B cell (primary cell): ENCODE measurements at regions not wholly inside any gene's neighbourhood (a gene's known extent, or its start where the extent isn't known, plus 50 kb on each side); places are given as distances from the start of the nearest gene placed in this dataset.
"Not testable (repeated sequence)": the region's sequence is repeated elsewhere in the genome, so short reads cannot be mapped to it uniquely, and the experiment has no call there.

Source experiments
- ATAC-seq: fragments of 200-7000 bp; cut with Tn5 transposase; one replicate; pipeline ENCODE4 v1.10.0; 2021; ENCODE audit warnings: low read depth, mild to moderate bottlenecking, moderate number of reproducible peaks, moderate library complexity
- CTCF ChIA-PET: fragments of 350-600 bp; sonication (Branson Sonifier 250); formaldehyde crosslinking; loops from one replicate; lab custom pipeline; 2021; ENCODE audit warnings: antibody characterized with exemption, inconsistent platforms; lab: Charles Lee
- POLR2A ChIA-PET: fragments of 350-600 bp; sonication (Branson Sonifier 250); formaldehyde crosslinking; loops from one replicate; lab custom pipeline; 2021; ENCODE audit warnings: antibody characterized with exemption; lab: Charles Lee
- DNase-seq: peaks from one replicate; pipeline ENCODE4 v3.0.0; 2013
- H2AFZ ChIP-seq: 2 replicates; pipeline ENCODE4 v1.6.1; 2012; ENCODE audit warnings: mild to moderate bottlenecking, low read depth, low read length; ENCODE audit not compliant: insufficient read depth, poor library complexity, severe bottlenecking
- H3K27ac ChIP-seq, 2 donors: 1 replicate in 1 of 2; 2 replicates in 1 of 2; pipeline ENCODE4 v1.5.1; 2012 to 2013; ENCODE audit warnings: low read length in 2 of 2, mild to moderate bottlenecking in 2 of 2, moderate library complexity in 1 of 2
- H3K27me3 ChIP-seq, 4 experiments: fragments of 200-600 bp in 1 of 4; sonication (generic) in 1 of 4; replicated peaks in 1 of 4; 1 replicate in 2 of 4; 2 replicates in 2 of 4; pipeline versions ENCODE4 v1.6.1 to v1.7.0; 2013 to 2016; ENCODE audit warnings: low read length in 3 of 4, mild to moderate bottlenecking in 2 of 4, mixed read lengths in 1 of 4, moderate library complexity in 1 of 4; ENCODE audit not compliant: insufficient read depth in 4 of 4, control insufficient read depth in 3 of 4; ENCODE audit errors: control extremely low read depth in 1 of 4
- H3K36me3 ChIP-seq, 2 experiments: replicated peaks in 1 of 2; 1 replicate in 1 of 2; 2 replicates in 1 of 2; pipeline versions ENCODE4 v1.6.1 to v1.7.1; 2013; ENCODE audit warnings: low read length in 1 of 2; ENCODE audit not compliant: insufficient read depth in 2 of 2, control insufficient read depth in 1 of 2; ENCODE audit errors: control extremely low read depth in 1 of 2, extremely low read depth in 1 of 2
- H3K4me1 ChIP-seq, 2 donors: fragments of 200-600 bp in 1 of 2; sonication (generic) in 1 of 2; 1 replicate in 1 of 2; 2 replicates in 1 of 2; pipeline versions ENCODE4 v1.5.1 to v1.6.1; 2013 to 2017; ENCODE audit warnings: low read length in 2 of 2; ENCODE audit not compliant: control insufficient read depth in 2 of 2, insufficient read depth in 2 of 2
- H3K4me2 ChIP-seq: replicated peaks from 2 replicates; pipeline ENCODE3; 2012; ENCODE audit warnings: mild to moderate bottlenecking, low read depth, low read length; ENCODE audit not compliant: poor library complexity, severe bottlenecking
- H3K4me3 ChIP-seq, 5 experiments: fragments of 200-600 bp in 1 of 5; sonication (generic) in 1 of 5; 1 replicate in 3 of 5; 2 replicates in 2 of 5; pipeline versions ENCODE4 v1.5.1 to v1.7.0; 2011 to 2016; ENCODE audit warnings: low read length in 4 of 5, mild to moderate bottlenecking in 4 of 5, low read depth in 2 of 5, control low read depth in 1 of 5, moderate library complexity in 1 of 5; ENCODE audit not compliant: insufficient read depth in 1 of 5; ENCODE audit errors: control extremely low read depth in 1 of 5, extremely low read depth in 1 of 5
- H3K79me2 ChIP-seq: fragments of 200-600 bp; sonication (generic); one replicate; pipeline ENCODE4 v1.6.0; 2016; ENCODE audit warnings: low read length; ENCODE audit not compliant: control insufficient read depth, insufficient read depth
- H3K9ac ChIP-seq: fragments of 200-600 bp; sonication (generic); 2 replicates; pipeline ENCODE4 v1.6.1; 2017; ENCODE audit warnings: mild to moderate bottlenecking, low read length, moderate library complexity
- H3K9me3 ChIP-seq, 3 donors: one replicate each; pipeline versions ENCODE4 v1.6.1 to v1.7.1; 2013; ENCODE audit warnings: low read length in 2 of 3; ENCODE audit not compliant: control insufficient read depth in 2 of 3, insufficient read depth in 1 of 3; ENCODE audit errors: control extremely low read depth in 1 of 3
- H4K20me1 ChIP-seq: 2 replicates; pipeline ENCODE4 v1.6.0; 2012; ENCODE audit warnings: mild to moderate bottlenecking, low read length; ENCODE audit not compliant: insufficient read depth, control insufficient read depth, poor library complexity, severe bottlenecking
- H3K27ac Mint-ChIP-seq: one replicate; pipeline ENCODE4 v1.8.0; 2021; ENCODE audit warnings: mixed read lengths
- H3K27me3 Mint-ChIP-seq: one replicate; pipeline ENCODE4 v1.8.0; 2021; ENCODE audit warnings: mixed read lengths
- H3K4me1 Mint-ChIP-seq: one replicate; pipeline ENCODE4 v1.8.0; 2021; ENCODE audit warnings: mixed read lengths
- H3K4me3 Mint-ChIP-seq: one replicate; pipeline ENCODE4 v1.8.0; 2021; ENCODE audit warnings: mixed read lengths
- H3K9me3 Mint-ChIP-seq: one replicate; pipeline ENCODE4 v1.8.0; 2022; ENCODE audit warnings: mixed read lengths; ENCODE audit not compliant: insufficient read depth
- WGBS: methylation state at CpG from one replicate; pipeline ENCODE4 v1.1.5; 2013; ENCODE audit warnings: missing lambda C conversion rate; ENCODE audit not compliant: insufficient coverage; 5-methylcytosine and 5-hydroxymethylcytosine counted together
- intact Hi-C: fragments of 100-400 bp; cut with micrococcal nuclease; formaldehyde crosslinking; loops from one replicate; pipeline ENCODE4 v1.10.0; 2022

DNA sequence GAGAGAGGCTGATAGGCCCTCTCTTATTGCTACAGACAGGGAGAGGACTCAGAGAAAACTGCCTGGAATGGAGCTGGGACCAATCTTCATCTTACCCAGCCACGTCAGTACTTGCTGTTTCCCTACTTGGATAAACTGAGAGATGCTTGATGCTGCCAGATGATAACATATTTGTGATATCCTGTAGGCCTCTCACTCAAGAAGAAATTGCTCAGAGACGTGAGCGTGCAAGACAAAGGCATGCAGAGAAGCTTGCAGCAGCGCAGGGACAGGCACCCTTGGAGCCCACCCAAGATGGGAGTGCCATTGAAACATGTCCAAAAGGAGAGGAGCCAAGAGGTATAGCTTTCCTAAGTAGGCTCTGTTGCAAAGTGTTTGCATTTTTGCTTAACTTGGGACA lies 114.7 kb upstream of the GOLGA6L4 start:
- H3K4me3 Mint-ChIP-seq, POLR2A ChIA-PET, H3K79me2 ChIP-seq, H3K4me3 ChIP-seq, H3K4me1 Mint-ChIP-seq, H4K20me1 ChIP-seq, DNase-seq, CTCF ChIA-PET, H2AFZ ChIP-seq, H3K27ac ChIP-seq, H3K27ac Mint-ChIP-seq, H3K9me3 ChIP-seq, H3K4me2 ChIP-seq, ATAC-seq, H3K27me3 ChIP-seq, intact Hi-C loops, H3K9ac ChIP-seq, H3K9me3 Mint-ChIP-seq, H3K36me3 ChIP-seq, H3K4me1 ChIP-seq: not testable (repeated sequence)
- peaks cover 14% of the 10 kb centered on the region for H3K27me3 Mint-ChIP-seq
- 97% methylated on average over 4 of the region's 4 CpGs for WGBS

DNA sequence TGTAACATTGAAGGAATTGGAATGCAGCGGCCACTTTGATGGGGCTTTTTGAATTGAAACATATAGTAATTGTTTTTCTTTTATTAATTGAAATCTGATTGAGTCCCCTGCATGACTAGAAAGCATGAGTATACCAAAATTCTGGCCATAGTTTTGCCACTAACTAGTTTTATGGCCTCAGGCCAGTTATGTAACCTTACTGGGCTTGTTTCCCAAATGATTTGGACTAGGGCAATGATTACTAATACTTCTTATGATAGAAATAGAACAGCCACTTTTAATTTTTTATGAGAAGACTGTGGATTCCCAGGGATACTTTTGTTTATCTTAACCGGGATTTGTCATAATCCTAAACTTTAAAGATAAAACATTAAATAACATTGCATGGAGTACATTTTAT lies 106.9 kb upstream of the GOLGA6L4 start:
- ATAC-seq, H3K27ac ChIP-seq, CTCF ChIA-PET, H3K4me1 Mint-ChIP-seq, H3K4me3 ChIP-seq, H3K9me3 ChIP-seq, H2AFZ ChIP-seq, H4K20me1 ChIP-seq, intact Hi-C loops, DNase-seq, H3K4me3 Mint-ChIP-seq, H3K9ac ChIP-seq, H3K4me2 ChIP-seq, H3K36me3 ChIP-seq, POLR2A ChIA-PET, H3K9me3 Mint-ChIP-seq, H3K27me3 ChIP-seq, H3K27ac Mint-ChIP-seq, H3K79me2 ChIP-seq, H3K4me1 ChIP-seq: not testable (repeated sequence)
- no CpG with 5 or more reads among the region's 2 CpGs for WGBS
- H3K27me3 Mint-ChIP-seq, result peaks cover 16% of the 10 kb centered on the region

- H3K27me3 Mint-ChIP-seq, result peaks cover 23% of the 10 kb centered on the region
- H3K9me3 Mint-ChIP-seq, CTCF ChIA-PET, H3K79me2 ChIP-seq, H3K4me1 ChIP-seq, H2AFZ ChIP-seq, H4K20me1 ChIP-seq, ATAC-seq, H3K9ac ChIP-seq, H3K36me3 ChIP-seq, H3K4me1 Mint-ChIP-seq, H3K27me3 ChIP-seq, H3K4me2 ChIP-seq, POLR2A ChIA-PET, intact Hi-C loops, H3K9me3 ChIP-seq, H3K4me3 Mint-ChIP-seq, H3K4me3 ChIP-seq, DNase-seq, H3K27ac ChIP-seq, H3K27ac Mint-ChIP-seq: not testable (repeated sequence)
- WGBS, result 98% methylated on average over 4 of the region's 9 CpGs
These were observed 105.3 kb upstream of the GOLGA6L4 start for GRCh38 chr15:84130098-84130831.

GRCh38 chr15:84135931-84136456 lies 99.6 kb upstream of the GOLGA6L4 start:
- WGBS, result no CpG with 5 or more reads among the region's 3 CpGs
- H3K36me3 ChIP-seq, ATAC-seq, H3K4me1 Mint-ChIP-seq, H3K27ac ChIP-seq, DNase-seq, H3K9me3 ChIP-seq, H3K9me3 Mint-ChIP-seq, H3K27ac Mint-ChIP-seq, H3K4me3 ChIP-seq, H3K4me1 ChIP-seq, H3K27me3 ChIP-seq, H2AFZ ChIP-seq, intact Hi-C loops, H3K79me2 ChIP-seq, H4K20me1 ChIP-seq, H3K4me2 ChIP-seq, CTCF ChIA-PET, H3K4me3 Mint-ChIP-seq, H3K9ac ChIP-seq, POLR2A ChIA-PET: not testable (repeated sequence)
- H3K27me3 Mint-ChIP-seq, result peaks cover 19% of the 10 kb centered on the region
